Posterior cingulate gyrus (tissue), 11 donors: ENCODE measurements at regions not wholly inside any gene's neighbourhood (a gene's known extent, or its start where the extent isn't known, plus 50 kb on each side); places are given as distances from the start of the nearest gene placed in this dataset.
"Not testable (repeated sequence)": the region's sequence is repeated elsewhere in the genome, so short reads cannot be mapped to it uniquely, and the experiment has no call there.

ENCODE experiments used
- DNase-seq, 10 donors: peaks; one replicate each; pipeline versions ENCODE4 v3.0.0 to v3.0.0-alpha.2; 2020 to 2021; ENCODE audit warnings: mixed read lengths in 3 of 10
- intact Hi-C: fragments of 100-400 bp; cut with DNase I; formaldehyde crosslinking; loops from one replicate; pipeline ENCODE4 v1.15.1; 2023

- intact Hi-C loops, result no loop called here
- no peak for DNase-seq
Measured at GRCh38 chr16:10312784-10313724, 72.8 kb upstream of the ATF7IP2 start.

DNA sequence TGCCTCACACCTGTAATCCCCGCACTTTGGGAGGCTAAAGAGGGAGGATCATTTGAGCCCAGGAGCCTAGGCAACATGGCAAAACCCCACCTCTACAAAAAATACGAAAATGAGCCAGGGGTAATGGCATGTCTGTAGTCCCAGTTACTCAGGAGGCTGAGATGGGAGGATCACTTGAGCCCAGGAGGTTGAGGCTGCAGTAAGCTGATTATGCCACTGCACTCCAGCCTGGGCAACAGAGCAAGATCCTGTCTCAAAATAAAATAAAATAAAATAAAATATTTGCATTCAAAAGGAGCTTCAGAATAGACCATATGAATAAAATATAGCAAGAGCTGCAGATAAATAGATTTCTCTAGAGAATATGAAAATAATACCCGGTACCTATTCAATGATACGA, 71.5 kb upstream of the ATF7IP2 start:
- intact Hi-C loops, result loop anchor here (2.0 kb wide), 1 partner anchor 194 kb away; no protein-coding TSS in a partner anchor
- DNase-seq, result no peak

DNA sequence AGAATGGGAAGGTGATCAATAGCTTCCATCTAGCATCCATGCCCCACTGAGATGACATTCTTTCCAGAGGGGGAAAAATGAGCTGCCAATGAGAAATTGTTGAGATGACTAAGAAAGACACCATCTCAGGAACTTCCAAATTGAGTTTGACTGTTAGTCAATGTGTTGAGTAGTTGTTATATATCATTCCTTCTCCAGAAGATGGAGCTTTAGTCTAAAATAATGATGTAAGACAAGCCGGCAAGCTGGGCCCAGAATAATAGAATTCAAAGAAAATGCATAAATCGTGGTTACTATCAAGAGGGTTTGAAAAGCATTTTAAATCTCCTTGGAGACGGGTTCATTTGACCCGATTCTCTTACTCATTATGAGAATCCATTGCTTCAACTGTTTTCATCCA, 71.0 kb upstream of the ATF7IP2 start:
- no peak for DNase-seq
- intact Hi-C loops, result loop anchor here (2.0 kb wide), 1 partner anchor 194 kb away; no protein-coding TSS in a partner anchor

DNA sequence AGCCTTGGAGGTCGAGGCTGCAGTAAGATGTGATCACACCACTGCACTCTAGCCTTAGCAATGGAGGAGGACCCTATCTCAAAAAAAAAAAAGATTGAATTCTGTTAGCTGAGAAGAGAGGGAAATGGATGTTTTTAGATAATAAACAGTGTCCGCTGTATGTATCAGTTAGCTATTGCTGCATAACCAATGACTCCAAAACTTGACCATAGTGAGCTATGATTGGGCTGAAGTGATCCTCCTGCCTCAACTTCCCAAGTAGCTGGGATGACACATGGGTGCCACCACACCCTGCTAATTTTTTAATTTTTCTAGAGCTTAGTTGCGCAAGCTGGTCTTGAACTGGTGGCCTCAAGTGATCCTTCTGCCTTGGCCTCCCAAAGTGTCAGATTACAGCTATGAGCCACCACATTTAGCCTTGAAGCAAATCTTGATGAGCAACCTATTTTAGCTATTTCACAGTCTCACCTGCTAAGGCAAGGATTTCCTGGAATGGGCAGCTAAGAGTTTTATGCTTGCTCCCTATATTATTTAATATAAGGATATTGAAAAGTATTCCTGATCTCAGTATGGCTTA, 68.3 kb upstream of the ATF7IP2 start:
- DNase-seq, result no peak
- intact Hi-C loops, result no loop called here

GRCh38 chr16:10318798-10319500, 66.9 kb upstream of the ATF7IP2 start:
- intact Hi-C loops, result no loop called here
- no peak for DNase-seq

- intact Hi-C loops, result no loop called here
- no peak for DNase-seq
Measured at GRCh38 chr16:10321407-10322387, 64.2 kb upstream of the ATF7IP2 start.

DNA sequence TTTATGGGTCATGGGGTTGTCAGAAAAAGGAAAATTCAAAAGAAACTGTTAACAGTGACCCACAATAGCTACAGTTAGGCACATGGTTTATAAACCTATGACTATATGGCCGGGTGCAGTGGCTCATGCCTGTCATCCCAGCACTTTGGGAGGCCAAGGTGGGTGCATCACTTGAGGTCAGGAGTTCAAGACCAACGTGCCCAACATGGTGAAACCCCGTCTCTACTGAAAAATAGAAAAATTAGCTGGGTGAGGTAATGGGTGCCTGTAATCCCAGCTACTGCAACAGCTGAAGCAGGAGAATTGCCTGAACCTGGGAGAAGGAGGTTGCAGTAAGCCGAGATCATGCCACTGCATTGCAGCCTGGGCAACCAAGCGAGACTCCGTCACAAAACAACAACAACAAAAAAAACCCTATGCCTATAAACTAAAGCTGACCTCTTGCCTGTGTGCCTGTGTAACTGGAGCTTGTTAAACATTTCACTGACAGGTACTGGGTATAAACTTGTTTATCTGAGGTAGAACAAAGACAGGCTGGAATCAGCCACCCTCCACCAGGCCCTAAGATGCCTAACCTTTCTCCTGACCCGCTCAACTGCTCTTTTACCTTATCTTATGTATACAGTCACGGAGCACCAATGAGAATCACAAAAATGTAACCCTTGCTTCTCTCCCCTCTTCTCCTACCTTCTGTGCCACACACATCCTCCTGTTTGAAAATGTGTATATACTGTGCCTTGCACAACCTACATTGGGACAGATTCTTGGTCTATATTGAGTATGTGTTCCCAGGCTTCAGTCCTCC, 62.9 kb upstream of the ATF7IP2 start:
- DNase-seq, result no peak
- intact Hi-C loops, result no loop called here

DNA sequence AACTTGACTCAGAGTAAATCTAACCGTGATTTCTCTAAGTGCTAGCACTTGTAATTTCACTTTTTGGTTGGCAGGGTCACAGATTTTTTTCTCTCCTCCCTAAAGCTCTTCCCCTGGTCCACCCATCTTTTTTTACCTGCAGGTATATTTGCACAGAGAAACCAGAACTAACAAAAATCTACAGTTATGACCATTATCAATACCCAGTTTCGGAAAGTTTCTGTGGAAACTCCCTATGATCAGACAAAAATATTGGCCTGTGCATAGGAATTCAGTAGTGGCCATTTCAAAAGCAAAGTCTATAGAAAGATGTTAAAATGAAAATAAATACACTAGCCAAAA, 62.4 kb upstream of the ATF7IP2 start:
- intact Hi-C loops, result no loop called here

GRCh38 chr16:10324210-10324609, 61.7 kb upstream of the ATF7IP2 start:
- no peak for DNase-seq
- intact Hi-C loops, result no loop called here

More for the DNA sequence above, 62.4 kb upstream of the ATF7IP2 start:
- DNase-seq, result no peak

DNA sequence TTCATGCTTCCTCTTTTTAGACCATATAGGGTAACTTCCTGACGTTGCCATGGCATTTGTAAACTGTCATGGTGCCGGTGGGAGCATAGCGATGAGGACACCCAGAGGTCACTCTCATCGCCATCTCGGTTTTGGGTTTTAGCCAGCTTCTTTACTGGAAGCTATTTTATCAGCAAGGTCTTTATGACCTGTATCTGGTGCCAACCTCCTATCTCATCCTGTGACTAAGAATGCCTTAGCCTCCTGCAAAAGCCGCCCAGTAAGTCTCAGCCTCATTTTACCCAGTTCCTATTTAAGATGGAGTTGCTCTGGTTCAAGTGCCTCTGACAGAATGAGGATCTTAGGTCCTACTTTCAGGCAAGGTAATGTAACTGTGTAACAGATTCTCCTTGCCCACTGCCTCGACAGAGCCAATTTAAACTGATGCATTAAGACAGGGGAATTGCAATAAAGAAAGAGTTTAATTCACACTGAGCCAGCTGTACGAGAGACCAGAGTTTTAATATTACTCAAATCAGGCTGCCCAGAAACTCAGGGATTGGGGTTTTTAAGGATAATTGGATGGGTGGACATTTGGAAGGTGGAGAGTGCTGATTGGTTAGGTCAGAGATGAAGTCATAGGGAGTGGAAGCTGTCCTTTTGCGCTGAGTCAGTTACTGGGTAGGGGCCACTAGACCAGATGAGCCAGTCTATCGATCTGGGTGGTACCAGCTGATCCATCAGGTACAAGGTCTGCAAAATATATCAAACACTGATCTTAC, 59.9 kb upstream of the ATF7IP2 start:
- DNase-seq, result no peak
- intact Hi-C loops, result no loop called here

DNA sequence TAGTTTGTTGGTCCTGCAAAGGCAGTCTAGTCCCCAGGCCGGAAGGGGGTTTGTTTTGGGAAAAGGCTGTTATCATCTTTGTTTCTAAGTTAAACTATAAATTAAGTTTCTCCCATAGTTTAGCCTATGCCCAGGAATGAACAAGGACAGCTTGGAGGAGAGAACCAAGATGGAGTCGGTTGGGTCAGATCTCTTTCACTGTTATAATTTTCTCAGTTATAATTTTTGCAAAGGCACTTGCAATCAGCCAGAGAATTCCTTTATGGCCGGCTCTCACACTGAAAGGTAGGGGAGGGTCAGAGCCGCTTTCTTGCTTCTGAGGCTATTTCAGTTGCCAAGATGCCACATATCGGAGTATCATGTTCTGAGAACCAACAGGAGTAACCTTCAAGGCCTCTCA, 59.2 kb upstream of the ATF7IP2 start:
- intact Hi-C loops, result no loop called here
- no peak for DNase-seq

GRCh38 chr16:10328291-10328690, 57.6 kb upstream of the ATF7IP2 start:
- intact Hi-C loops, DNase-seq: not testable (repeated sequence)

DNA sequence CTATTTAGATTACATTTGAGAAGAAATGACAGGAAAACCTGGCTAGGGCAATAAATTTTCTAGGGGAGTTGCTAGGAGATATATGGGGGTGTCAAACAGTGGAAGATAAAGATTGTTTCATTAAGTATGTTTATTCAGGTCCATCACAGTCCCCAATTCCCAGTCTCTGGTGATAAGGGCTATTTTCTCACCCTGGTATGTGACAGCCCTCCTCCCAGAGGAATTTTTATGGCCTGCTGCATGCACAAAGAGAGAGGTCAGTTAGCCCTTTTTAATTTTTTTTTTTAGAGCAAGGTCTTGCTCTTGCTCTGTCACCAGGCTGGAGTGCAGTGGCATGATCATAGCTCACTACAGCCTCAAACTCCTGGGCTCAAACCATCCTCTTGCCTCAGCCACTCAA, 53.6 kb upstream of the ATF7IP2 start:
- intact Hi-C loops, result no loop called here

DNA sequence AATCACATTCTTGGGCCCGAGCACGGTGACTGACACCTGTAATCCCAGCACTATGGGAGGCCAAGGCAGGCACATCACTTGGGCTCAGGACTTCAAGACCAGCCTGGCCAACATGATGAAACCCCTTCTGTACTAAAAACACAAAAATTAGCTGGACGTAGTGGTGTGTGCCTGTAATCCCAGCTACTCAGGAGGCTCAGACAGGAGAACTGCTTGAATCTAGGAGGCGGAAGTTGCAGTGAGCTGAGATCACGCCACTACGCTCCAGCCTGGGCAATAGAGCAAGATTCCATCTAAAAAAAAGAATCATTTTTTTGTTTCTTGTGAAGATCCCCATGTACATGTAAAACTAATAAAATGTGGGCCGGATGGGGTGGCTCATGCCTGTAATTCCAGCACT, 53.1 kb upstream of the ATF7IP2 start:
- intact Hi-C loops, result no loop called here
- no peak for DNase-seq

More for the DNA sequence above, 53.6 kb upstream of the ATF7IP2 start:
- DNase-seq, result no peak

GRCh38 chr16:10333321-10334032, 52.4 kb upstream of the ATF7IP2 start:
- no peak for DNase-seq
- intact Hi-C loops, result no loop called here

- intact Hi-C loops, result no loop called here
- no peak for DNase-seq
Measured at GRCh38 chr16:10335681-10336080, 50.2 kb upstream of the ATF7IP2 start.
